C1 segment of cervical spinal cord (tissue), 14 donors: ENCODE measurements at regions not wholly inside any gene's neighbourhood (a gene's known extent, or its start where the extent isn't known, plus 50 kb on each side); places are given as distances from the start of the nearest gene placed in this dataset.
A peak's percentile ranks its signal among the peaks of the same experiment; 100 is the strongest.

Source experiments
- DNase-seq, 14 donors: peaks; one replicate each; lab custom pipeline; 2025; lab: John Stamatoyannopoulos, UW

- DNase-seq = no peak
Observed at GRCh38 chr12:115467531-115467930, 783.6 kb upstream of the TBX3 start.

- no peak for DNase-seq
Observed at GRCh38 chr12:115466076-115466475, 782.1 kb upstream of the TBX3 start.

- no peak for DNase-seq
Observed at GRCh38 chr12:115464661-115465060, 780.7 kb upstream of the TBX3 start.

GRCh38 chr12:115464111-115464581 is 780.2 kb upstream of the TBX3 start:
- no peak for DNase-seq

- DNase-seq = no peak
Observed at GRCh38 chr12:115461401-115461800, 777.4 kb upstream of the TBX3 start.

GRCh38 chr12:115457798-115458197 is 773.8 kb upstream of the TBX3 start:
- no peak for DNase-seq

- DNase-seq = no peak
Observed at GRCh38 chr12:115456946-115457689, 773.1 kb upstream of the TBX3 start.

- no peak for DNase-seq
Observed at GRCh38 chr12:115455268-115455681, 771.3 kb upstream of the TBX3 start.

GRCh38 chr12:115452751-115453281 is 768.8 kb upstream of the TBX3 start:
- DNase-seq = no peak

- DNase-seq = peak in 3 of 14 donors; percentile 31 to 49 (median 32)
Observed at GRCh38 chr12:115451780-115452736, 768.1 kb upstream of the TBX3 start.

- no peak for DNase-seq
Observed at GRCh38 chr12:115451151-115451779, 767.3 kb upstream of the TBX3 start.

GRCh38 chr12:115450710-115451109 is 766.7 kb upstream of the TBX3 start:
- no peak for DNase-seq

- no peak for DNase-seq
Observed at GRCh38 chr12:115450017-115450416, 766.0 kb upstream of the TBX3 start.

GRCh38 chr12:115449526-115449925 is 765.6 kb upstream of the TBX3 start:
- no peak for DNase-seq

GRCh38 chr12:115444346-115444745 is 760.4 kb upstream of the TBX3 start:
- no peak for DNase-seq

GRCh38 chr12:115443351-115443938 is 759.5 kb upstream of the TBX3 start:
- no peak for DNase-seq

- peak in 1 of 14 donors; percentile 7 for DNase-seq
Observed at GRCh38 chr12:115440438-115440837, 756.5 kb upstream of the TBX3 start.

- DNase-seq = no peak
Observed at GRCh38 chr12:115439008-115439601, 755.1 kb upstream of the TBX3 start.

- no peak for DNase-seq
Observed at GRCh38 chr12:115438314-115438713, 754.3 kb upstream of the TBX3 start.

- no peak for DNase-seq
Observed at GRCh38 chr12:115437061-115437567, 753.1 kb upstream of the TBX3 start.
